GM23338 (cell line): ENCODE measurements at regions not wholly inside any gene's neighbourhood (a gene's known extent, or its start where the extent isn't known, plus 50 kb on each side); places are given as distances from the start of the nearest gene placed in this dataset.

Experiments
- ATAC-seq: fragments of 200-7000 bp; cut with Tn5 transposase; 3 replicates; pipeline ENCODE4 v1.9.1; 2020
- DNase-seq: peaks from one replicate; pipeline ENCODE4 v3.0.0-alpha.2; 2015; ENCODE audit warnings: low spot score
- H2AFZ ChIP-seq: fragments of 200-600 bp; sonication (generic); 2 replicates; pipeline ENCODE4 v1.8.0; 2016; ENCODE audit warnings: antibody characterized with exemption, mild to moderate bottlenecking, moderate library complexity
- H3F3A ChIP-seq: fragments of 200-600 bp; sonication (generic); replicated peaks from 2 replicates; pipeline ENCODE4 v1.8.0; 2017; ENCODE audit warnings: antibody characterized with exemption, mixed run types, low read depth
- H3K27ac ChIP-seq: fragments of 200-600 bp; sonication (generic); 2 replicates; pipeline ENCODE4 v1.6.1; 2016; ENCODE audit warnings: low read depth
- H3K27me3 ChIP-seq: fragments of 200-600 bp; sonication (generic); 2 replicates; pipeline ENCODE4 v1.8.0; 2016; ENCODE audit warnings: mild to moderate bottlenecking, mixed run types, moderate library complexity; ENCODE audit not compliant: insufficient read depth
- H3K36me3 ChIP-seq: fragments of 200-600 bp; sonication (generic); 2 replicates; pipeline ENCODE4 v1.8.0; 2016; ENCODE audit warnings: mild to moderate bottlenecking; ENCODE audit not compliant: insufficient read depth
- H3K4me1 ChIP-seq: fragments of 200-600 bp; sonication (generic); 2 replicates; pipeline ENCODE4 v1.8.0; 2016; ENCODE audit warnings: mild to moderate bottlenecking, moderate library complexity; ENCODE audit not compliant: insufficient read depth
- H3K4me2 ChIP-seq: fragments of 200-600 bp; sonication (generic); 2 replicates; pipeline ENCODE4 v1.7.1; 2017; ENCODE audit warnings: mixed run types
- H3K4me3 ChIP-seq: fragments of 200-600 bp; sonication (generic); 2 replicates; pipeline ENCODE4 v1.6.1; 2016; ENCODE audit warnings: mixed run types
- H3K79me2 ChIP-seq: fragments of 200-600 bp; sonication (generic); replicated peaks from 2 replicates; pipeline ENCODE4 v1.8.0; 2017; ENCODE audit warnings: mild to moderate bottlenecking; ENCODE audit not compliant: insufficient read depth
- H3K9me2 ChIP-seq: fragments of 200-600 bp; sonication (generic); 2 replicates; pipeline ENCODE4 v1.8.0; 2017; ENCODE audit not compliant: insufficient read depth
- H4K20me1 ChIP-seq: fragments of 200-600 bp; sonication (generic); replicated peaks from 2 replicates; pipeline ENCODE4 v1.8.0; 2017; ENCODE audit warnings: mild to moderate bottlenecking; ENCODE audit not compliant: insufficient read depth
- H3K27ac Mint-ChIP-seq: 2 replicates; pipeline ENCODE4 v1.8.0; 2020; ENCODE audit warnings: inconsistent platforms, mild to moderate bottlenecking, moderate library complexity, mixed read lengths
- H3K27me3 Mint-ChIP-seq: 3 replicates; pipeline ENCODE4 v1.8.0; 2022; ENCODE audit warnings: low read depth, mild to moderate bottlenecking, moderate library complexity, mixed read lengths, inconsistent platforms; ENCODE audit not compliant: insufficient read depth, poor library complexity
- H3K36me3 Mint-ChIP-seq: 3 replicates; pipeline ENCODE4 v1.8.0; 2021; ENCODE audit warnings: low read depth, mild to moderate bottlenecking, inconsistent platforms, moderate library complexity, mixed read lengths
- H3K4me1 Mint-ChIP-seq: 3 replicates; pipeline ENCODE4 v1.8.0; 2020; ENCODE audit warnings: mild to moderate bottlenecking, inconsistent platforms, mixed read lengths
- H3K4me3 Mint-ChIP-seq: 3 replicates; pipeline ENCODE4 v1.8.0; 2021; ENCODE audit warnings: moderate library complexity, mild to moderate bottlenecking, inconsistent platforms, mixed read lengths
- H3K9me3 Mint-ChIP-seq: 3 replicates; pipeline ENCODE4 v1.8.0; 2020; ENCODE audit warnings: moderate library complexity, mild to moderate bottlenecking, inconsistent platforms, mixed read lengths
- ETS1 ChIP-seq: IDR thresholded peaks from 2 replicates; pipeline ENCODE4 v1.6.1; 2016; ENCODE audit warnings: antibody characterized with exemption
- EZH2 ChIP-seq: fragments of 200-600 bp; sonication (generic); IDR thresholded peaks from one replicate; pipeline ENCODE4 v1.8.0; 2017; ENCODE audit warnings: antibody characterized with exemption, mild to moderate bottlenecking, low read depth; ENCODE audit not compliant: unreplicated experiment
- EZH2phosphoT487 ChIP-seq: fragments of 200-600 bp; sonication (generic); IDR thresholded peaks from one replicate; pipeline ENCODE4 v1.8.1; 2018; ENCODE audit warnings: antibody characterized with exemption; ENCODE audit not compliant: unreplicated experiment
- NANOG ChIP-seq: IDR thresholded peaks from 2 replicates; pipeline ENCODE4 v1.6.1; 2016; ENCODE audit warnings: antibody characterized with exemption, borderline replicate concordance
- POLR2AphosphoS5 ChIP-seq: IDR thresholded peaks from 2 replicates; pipeline ENCODE4 v1.6.1; 2016; ENCODE audit warnings: antibody characterized with exemption, low read depth
- REST ChIP-seq: IDR thresholded peaks from one replicate; pipeline ENCODE4 v1.6.1; 2018; ENCODE audit warnings: antibody characterized with exemption; ENCODE audit not compliant: unreplicated experiment
- STAT1 ChIP-seq: IDR thresholded peaks from one replicate; pipeline ENCODE4 v1.6.1; 2016; ENCODE audit warnings: antibody characterized with exemption; ENCODE audit not compliant: unreplicated experiment
- ZNF114 ChIP-seq: fragments of 250-450 bp; sonication (Bioruptor Pico); IDR thresholded peaks from 2 replicates; pipeline ENCODE4 v1.5.0; 2020; ENCODE audit warnings: mild to moderate bottlenecking, moderate library complexity
- ZNF331 ChIP-seq: fragments of 250-450 bp; sonication (Bioruptor Pico); IDR thresholded peaks from 2 replicates; pipeline ENCODE4 v1.5.0; 2020; ENCODE audit warnings: low read depth, mild to moderate bottlenecking, moderate library complexity
- ZNF462 ChIP-seq: fragments of 250-450 bp; sonication (Bioruptor Pico); IDR thresholded peaks from 2 replicates; pipeline ENCODE4 v1.5.0; 2020; ENCODE audit warnings: mild to moderate bottlenecking, moderate library complexity

- Mint-ChIP-seq H3K4me1 (peaks cover 9% of the 10 kb centered on the region), H3K36me3 (peaks cover 12% of the 10 kb centered on the region), H3K9me3 (peaks cover 14% of the 10 kb centered on the region; the same call in 2 of the 3 replicates), H3K27ac (no peak overlapping the region), H3K4me3 (no peak overlapping the region), H3K27me3 (no peaks in the 10 kb centered on the region)
- TF ChIP-seq POLR2AphosphoS5 (no peak), STAT1 (no peak), ZNF114 (CRISPR knock-in tag) (no peak), ZNF462 (CRISPR knock-in tag) (no peak)
- Histone ChIP-seq H3F3A (no peaks in the 10 kb centered on the region), H2AFZ (no peak overlapping the region), H3K27me3 (no peaks in the 10 kb centered on the region), H3K79me2 (no peaks in the 10 kb centered on the region), H3K4me1 (peaks cover 6% of the 10 kb centered on the region; the same call in 1 of the 2 replicates), H3K27ac (no peak overlapping the region), H3K4me2 (no peak overlapping the region), H3K36me3 (no peaks in the 10 kb centered on the region; the same call in 1 of the 2 replicates), H3K4me3 (no peak overlapping the region), H3K9me2 (peaks cover 32% of the 10 kb centered on the region), H4K20me1 (no peaks in the 10 kb centered on the region)
- DNase-seq: no peak
- ATAC-seq: no peak
These were observed 1402.1 kb upstream of the ACO1 start for GRCh38 chr9:30982301-30982700.

GRCh38 chr9:30995956-30996738, 1388.3 kb upstream of the ACO1 start:
- H3K27ac Mint-ChIP-seq: no peak overlapping the region
- Histone ChIP-seq H3K36me3 (no peaks in the 10 kb centered on the region), H3F3A (no peaks in the 10 kb centered on the region), H3K27me3 (no peaks in the 10 kb centered on the region), H2AFZ (no peak overlapping the region), H3K4me3 (no peak overlapping the region), H3K9me2 (no peaks in the 10 kb centered on the region; the same call in 1 of the 2 replicates), H3K4me2 (no peak overlapping the region), H3K79me2 (no peaks in the 10 kb centered on the region), H3K27ac (no peak overlapping the region), H3K4me1 (no peaks in the 10 kb centered on the region), H4K20me1 (no peaks in the 10 kb centered on the region)
- H3K9me3 Mint-ChIP-seq: peaks cover 15% of the 10 kb centered on the region; the same call in 1 of the 3 replicates
- no peak for DNase-seq
- no peak overlapping the region for H3K4me3 Mint-ChIP-seq
- peaks cover 2% of the 10 kb centered on the region for H3K27me3 Mint-ChIP-seq
- no peak for ATAC-seq
- H3K36me3 Mint-ChIP-seq: peaks cover 3% of the 10 kb centered on the region; the same call in 1 of the 3 replicates
- H3K4me1 Mint-ChIP-seq: no peaks in the 10 kb centered on the region
- TF ChIP-seq REST: no peak
- no peak for TF ChIP-seq NANOG
- no peak for TF ChIP-seq ZNF331 (CRISPR knock-in tag)
- no peak for TF ChIP-seq STAT1
- TF ChIP-seq ZNF114 (CRISPR knock-in tag): no peak
- no peak for TF ChIP-seq EZH2phosphoT487
- TF ChIP-seq EZH2: no peak
- TF ChIP-seq ETS1: no peak
